G401 (cell line): ENCODE measurements at regions not wholly inside any gene's neighbourhood (a gene's known extent, or its start where the extent isn't known, plus 50 kb on each side); places are given as distances from the start of the nearest gene placed in this dataset.
"Not testable (repeated sequence)": the region's sequence is repeated elsewhere in the genome, so short reads cannot be mapped to it uniquely, and the experiment has no call there.

ENCODE experiments used
- DNase-seq: peaks from one replicate; pipeline ENCODE4 v3.0.0-alpha.2; 2015; ENCODE audit warnings: low spot score
- in situ Hi-C: cut with HindIII; loops from 2 replicates; pipeline ENCODE4 v1.10.0; 2016; ENCODE audit warnings: low sequenced_read_pairs, mixed read lengths

DNA sequence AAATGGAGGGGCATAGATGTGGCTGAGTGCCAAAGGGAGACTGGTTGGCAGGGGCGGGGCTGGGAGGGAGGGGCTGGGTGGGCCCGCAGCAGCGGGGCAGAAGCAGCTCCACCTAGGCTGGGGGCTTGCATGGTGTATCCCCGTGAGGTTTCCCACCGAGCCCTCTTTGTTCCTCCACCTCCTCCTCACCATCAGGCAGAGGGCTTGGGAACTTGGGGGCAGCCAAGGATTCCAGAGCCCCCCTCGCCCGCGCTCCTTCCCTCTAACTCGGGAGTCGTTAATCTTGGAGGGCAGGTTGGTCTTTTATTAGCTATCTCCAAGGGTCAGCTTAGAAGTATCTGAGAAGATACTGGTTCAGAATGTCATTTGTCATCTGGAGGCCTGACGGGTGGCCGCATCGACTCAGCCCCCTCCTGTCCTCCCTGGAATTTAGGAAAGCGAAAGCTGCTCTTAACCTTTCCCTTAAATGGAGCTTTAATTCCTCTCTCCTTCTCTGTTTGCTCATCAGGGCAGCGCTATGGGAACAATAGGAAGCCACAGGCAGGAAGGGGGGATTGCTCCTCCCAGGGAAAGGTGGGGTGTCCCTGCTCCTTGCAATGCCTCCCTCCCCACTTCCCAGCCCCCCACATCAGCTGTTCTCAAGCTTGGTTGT is 274.3 kb upstream of the XYLT1 start:
- in situ Hi-C loops = no loop called here
- no peak for DNase-seq

DNA sequence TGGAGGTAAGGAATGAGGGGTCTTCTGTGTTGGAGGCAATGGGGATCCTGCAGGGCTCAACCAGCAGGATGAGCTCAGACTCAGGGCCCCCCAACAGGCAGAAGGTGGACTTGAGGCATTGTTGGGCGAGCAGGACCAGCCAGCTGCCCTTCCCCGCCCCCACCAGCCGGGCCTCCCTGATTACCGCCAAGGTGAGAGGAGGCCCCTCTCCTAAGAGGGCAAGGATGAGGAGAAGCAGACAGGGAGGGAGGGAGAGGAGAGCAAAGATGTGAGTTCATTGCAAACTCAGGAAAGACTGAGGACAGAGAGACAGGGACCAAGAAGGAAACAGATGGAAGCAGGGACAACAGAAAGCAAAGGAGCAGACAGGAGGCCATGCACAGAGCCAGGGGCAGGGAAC is 272.8 kb upstream of the XYLT1 start:
- no peak for DNase-seq
- in situ Hi-C loops = no loop called here

DNA sequence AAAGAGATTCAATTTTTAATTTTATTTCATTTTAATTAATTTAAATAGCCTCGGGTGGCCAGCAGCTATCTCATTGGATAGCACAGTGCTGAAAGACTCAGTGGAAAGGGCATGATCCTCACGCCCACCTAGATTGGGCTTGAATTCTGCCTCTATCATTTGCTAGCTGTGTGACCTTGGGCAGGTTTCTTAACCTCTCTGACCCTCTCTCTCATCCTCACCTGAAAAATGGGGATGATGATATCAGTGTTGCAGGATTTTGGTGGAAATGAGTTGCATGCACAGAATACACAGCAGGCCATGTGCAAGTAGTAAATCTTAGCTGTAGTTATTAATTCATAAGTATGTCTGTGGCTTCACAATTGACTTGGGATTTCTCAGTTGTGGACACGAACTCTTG is 272.4 kb upstream of the XYLT1 start:
- no peak for DNase-seq
- in situ Hi-C loops = no loop called here

DNA sequence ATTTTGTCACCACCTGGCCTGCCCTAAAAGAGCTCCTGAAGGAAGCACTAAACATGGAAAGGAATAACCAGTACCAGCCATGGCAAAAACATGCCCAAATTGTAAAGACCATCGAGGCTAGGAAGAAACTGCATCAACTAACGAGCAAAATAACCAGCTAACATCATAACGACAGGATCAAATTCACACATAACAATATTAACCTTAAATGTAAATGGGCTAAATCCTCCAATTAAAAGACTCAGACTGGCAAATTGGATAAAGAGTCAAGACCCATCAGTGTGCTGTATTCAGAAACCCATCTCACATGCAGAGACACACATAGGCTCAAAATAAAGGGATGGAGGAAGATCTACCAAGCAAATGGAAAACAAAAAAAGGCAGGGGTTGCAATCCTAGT is 264.3 kb upstream of the XYLT1 start:
- DNase-seq, in situ Hi-C loops: not testable (repeated sequence)

DNA sequence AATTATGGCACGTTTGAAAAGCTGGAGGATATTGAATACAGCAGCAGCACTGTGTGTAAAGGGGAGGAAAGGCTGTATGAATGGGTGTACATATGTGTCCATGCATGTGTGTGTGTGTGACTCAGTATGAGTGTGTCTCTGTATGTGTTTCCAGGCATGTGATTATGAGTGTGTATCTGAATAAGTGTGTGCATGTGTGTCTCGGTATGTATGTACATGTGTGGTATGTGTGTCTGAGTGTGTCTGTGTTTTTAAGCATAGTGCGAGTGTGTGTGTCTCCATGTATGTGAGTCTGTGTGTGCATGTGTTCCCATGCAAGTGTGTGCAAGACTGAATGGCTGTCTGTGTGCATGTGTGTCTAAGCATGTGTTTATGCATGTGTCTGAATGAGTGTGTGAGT is 259.1 kb upstream of the XYLT1 start:
- DNase-seq = no peak
- in situ Hi-C loops = no loop called here

DNA sequence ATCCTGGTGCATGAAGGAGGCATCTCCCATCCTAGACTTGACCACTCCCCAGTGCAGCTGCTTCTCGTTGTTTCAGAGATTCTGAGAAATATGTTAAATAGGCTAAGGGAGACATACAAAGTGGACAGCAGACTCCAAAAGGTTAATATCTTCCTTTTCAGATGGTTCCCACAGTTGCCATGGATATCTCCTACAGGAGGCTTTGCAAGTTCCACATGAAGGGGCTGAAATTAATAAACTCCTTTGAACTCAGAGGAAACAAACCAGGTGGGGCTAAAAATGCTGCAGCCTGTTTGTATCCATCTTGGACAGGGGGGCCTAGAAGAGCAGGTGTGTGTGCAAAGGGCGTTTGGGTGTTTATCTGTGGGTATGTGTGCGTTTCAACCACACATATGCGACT is 257.4 kb upstream of the XYLT1 start:
- in situ Hi-C loops = no loop called here
- no peak for DNase-seq

DNA sequence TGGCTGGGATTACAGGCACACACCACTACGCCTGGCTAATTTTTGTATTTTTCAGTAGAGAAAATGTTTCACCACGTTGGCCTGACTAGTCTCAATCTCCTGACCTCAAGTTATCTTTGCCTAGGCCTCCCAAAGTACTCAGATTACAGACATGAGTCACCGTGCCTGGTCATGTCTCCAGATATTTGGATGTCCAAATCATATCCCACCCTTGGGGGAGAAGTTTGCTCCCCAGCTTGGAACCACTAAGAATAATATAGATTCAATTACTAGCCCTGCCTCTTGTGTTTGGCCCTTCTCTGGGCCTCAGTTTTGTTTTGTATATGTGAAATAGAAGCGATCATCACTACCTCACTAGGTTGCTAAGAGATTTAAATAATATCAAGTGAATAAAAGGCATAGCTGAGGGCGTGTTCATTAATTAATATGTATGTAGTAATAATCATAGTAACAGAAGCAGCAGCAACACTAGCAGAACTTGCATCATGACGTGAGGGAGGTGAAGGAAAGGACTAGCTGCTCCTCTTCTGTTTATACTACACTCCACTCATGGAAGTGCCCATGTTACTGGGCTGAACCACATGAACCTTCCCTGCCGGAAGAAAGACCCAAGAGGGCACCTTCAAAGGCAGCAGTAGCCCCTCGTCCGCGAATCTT is 253.6 kb upstream of the XYLT1 start:
- in situ Hi-C loops = no loop called here
- no peak for DNase-seq

DNA sequence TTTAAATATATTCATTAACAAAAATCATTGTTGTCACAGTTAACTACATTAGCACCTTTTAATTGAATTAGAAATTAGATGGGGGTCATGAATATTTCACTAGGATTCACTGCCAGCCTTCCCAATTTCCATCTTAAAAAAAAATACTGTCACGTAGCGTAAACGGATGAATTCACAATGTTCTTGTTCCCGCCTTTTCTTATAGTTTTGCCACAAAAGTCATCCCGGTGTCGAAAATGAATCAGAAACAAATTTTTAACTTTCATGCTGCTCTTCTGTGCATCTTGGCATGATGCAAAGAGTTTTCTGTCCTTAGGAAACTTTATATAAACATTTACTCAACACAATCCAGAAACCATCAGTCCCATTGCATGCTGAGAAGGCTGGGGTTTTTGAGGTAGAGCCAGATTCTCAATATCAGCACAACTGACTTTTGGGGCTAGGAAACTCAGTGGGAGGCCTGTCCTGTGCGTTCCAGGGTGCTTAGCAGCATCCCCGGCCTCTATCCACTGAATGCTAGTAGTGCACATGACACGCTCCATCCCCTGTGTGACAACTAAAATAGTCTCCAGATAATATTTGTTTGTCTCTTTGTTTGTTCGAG is 252.9 kb upstream of the XYLT1 start:
- in situ Hi-C loops = no loop called here
- no peak for DNase-seq

DNA sequence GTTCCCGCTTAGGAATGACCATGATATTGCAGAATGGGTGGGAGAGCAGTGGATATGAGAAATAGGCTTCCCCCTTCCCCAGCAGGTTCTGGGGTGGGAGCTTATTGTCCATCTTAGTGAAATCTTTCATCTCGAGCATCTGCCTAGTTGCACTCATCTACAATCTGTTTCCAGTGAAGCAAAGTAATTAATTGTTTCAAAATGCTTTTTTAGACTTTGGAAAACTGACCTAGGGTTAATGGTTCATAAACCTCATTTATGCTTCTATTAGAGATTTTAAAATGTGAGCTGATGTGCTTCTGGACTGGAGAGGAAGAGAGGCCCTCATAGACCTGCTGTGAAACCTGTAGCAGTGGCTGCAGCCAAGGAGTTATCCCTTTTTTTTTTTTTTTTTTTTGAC is 247.7 kb upstream of the XYLT1 start:
- no peak for DNase-seq
- in situ Hi-C loops = no loop called here

DNA sequence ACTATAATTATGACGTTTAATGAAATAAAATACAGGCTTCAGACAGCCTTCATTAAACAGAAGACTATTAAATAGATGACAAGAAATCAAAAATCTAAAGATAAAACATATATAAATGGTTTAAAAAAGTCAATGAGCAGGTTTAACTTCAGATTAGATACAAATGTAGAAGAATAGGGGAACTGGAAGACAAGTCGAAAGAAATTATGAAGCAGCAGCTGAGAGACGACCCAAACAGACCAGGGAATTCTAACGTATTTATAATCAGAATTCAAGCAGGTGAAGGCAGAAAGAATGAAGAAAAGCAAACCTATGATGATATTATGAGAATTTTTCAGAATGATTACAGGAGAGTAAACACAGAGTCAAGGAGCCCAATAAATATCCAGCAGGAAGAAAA is 235.1 kb upstream of the XYLT1 start:
- in situ Hi-C loops = no loop called here
- DNase-seq = no peak

DNA sequence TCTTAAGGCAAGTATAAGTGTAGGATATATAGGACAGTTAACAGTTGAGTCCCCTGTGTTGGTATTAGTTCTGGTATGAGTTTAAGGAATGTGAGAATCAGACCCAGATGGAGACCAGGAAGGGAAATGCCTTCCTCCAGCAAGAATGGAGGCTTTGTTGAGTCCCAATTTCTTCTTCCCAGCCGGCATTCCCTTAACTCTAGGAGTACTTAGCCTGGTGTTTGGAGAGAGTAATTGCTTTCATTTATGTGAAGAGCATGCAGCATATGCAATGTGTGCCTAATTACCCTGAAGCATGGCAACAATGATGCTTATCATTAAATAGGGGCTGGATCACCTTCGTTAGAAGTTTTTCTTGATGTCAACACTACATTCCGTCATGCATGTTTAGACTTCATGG is 225.9 kb upstream of the XYLT1 start:
- in situ Hi-C loops = no loop called here
- no peak for DNase-seq

DNA sequence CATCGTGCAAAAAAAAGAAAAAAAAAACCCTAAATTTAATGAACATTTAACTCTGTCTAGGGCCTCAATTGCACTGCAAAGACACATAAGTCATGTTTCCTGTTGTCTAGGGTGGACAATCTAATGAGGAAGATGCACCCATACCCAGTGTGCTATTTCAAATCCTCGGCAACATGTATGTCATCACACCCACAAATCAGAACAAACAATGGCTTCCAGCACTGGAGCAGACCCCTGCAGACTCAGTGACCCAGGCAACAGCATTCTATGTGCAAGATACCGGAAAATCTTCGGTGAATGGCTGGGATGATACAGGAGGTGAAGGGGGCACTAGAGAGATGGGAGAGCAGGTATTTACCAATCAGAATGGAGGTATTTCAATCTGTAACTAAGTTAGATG is 221.7 kb upstream of the XYLT1 start:
- no peak for DNase-seq
- in situ Hi-C loops = no loop called here

DNA sequence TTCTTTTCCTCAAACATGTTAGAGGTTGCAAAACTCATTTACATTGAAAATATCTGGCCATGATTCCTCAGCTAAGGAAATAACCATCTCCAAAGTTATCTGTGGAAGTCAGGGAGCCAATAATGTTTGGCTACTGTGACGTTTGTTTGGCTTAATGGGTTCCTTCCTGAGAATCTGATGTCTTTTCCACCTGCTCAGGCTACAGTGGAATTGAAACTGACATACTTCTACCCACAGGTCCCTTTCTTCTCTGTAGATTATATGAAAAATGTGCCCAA is 221.1 kb upstream of the XYLT1 start:
- in situ Hi-C loops = no loop called here
- no peak for DNase-seq

DNA sequence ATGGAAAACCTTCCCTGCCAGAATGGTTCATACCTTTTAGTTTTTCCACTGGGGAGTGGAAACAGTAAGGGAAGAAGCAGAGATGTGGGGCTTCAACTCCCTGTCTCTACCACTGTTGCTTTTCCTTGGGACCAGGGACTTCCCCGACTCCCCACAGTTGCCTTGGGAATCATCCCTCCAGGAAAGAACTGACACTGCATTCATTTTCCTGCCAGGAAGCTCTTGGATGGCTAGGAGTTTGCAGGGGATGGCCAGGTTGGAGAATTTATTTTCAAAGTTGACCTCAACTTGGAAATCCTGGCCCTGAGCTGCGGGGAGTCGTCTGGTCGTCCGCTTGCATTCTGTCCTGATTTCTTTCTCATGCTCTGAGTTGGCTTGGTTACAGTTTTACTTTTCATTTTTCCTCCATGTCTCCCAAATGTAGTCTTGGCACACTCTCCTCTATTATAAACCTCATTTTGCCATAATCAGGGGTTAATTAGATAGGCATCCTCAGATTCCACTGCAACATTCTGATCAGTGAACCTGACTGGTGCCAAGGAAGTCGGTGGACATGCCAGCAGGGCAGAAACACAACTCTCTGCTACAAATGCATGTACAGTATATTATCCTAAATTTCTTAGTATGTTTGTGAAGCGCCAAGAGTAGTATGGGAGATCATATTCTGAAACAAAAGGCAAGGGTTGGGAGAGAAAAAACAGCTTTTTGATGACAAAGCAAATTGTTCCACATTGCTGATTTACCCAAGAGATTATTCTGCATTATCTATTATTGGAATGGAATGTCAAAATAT is 220.5 kb upstream of the XYLT1 start:
- no peak for DNase-seq

DNA sequence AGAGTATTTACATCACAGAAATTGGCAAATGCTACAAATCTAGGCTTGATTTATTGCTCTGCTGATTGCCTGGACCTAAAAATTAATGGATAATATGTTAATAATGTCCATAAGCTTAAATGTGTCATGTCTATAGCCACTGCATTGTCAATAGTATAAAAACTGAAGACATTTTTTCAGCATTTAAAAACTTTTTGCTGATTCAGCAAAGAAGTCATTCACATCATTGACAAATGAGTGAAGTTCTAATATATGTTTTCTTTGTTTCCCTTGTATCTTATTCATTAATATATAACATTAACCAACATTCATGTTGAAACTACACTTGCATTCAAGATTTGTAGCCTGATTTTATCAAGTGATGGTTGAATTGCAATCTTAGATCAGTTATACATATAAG is 214.7 kb upstream of the XYLT1 start:
- in situ Hi-C loops = no loop called here
- no peak for DNase-seq

More for the DNA sequence above, 220.5 kb upstream of the XYLT1 start:
- in situ Hi-C loops = no loop called here

DNA sequence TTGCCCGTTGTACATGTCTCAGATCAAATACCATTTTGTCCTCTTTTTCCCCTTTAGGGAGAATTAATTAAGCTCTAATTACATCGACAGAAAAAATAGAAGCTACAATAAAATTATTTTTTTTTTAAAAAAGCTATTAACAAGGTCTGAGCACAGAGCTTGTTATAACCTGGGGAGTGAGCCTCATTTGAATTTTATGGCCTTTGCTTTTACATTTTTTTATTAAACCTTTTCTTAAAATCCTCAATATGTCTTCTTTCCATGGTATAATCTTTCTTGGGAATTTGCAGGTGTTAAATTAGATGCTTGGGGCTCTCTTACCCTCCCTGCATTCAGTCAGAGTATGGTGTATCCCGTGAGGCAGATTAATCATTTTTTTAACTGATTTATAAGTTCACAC is 212.5 kb upstream of the XYLT1 start:
- DNase-seq = no peak
- in situ Hi-C loops = no loop called here

DNA sequence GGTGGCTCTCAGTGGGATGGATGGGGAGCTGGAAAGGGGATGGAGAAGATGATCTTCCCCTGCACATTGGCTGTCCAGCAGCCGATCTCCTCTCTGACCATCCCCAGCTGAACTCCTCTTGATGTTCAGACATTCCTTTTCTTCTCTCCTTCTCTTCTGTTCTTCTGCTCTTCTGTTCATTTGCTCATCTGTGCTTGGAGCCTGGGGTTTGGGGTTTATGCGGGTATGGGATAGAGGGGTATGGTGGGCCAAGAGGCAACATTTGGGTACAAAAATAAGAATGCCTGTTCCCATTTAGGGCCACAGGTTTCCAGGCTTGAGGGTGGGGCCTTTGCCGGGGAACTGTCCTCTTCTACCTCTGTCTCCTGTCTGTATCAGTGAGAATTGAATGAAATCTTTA is 205.4 kb upstream of the XYLT1 start:
- no peak for DNase-seq
- in situ Hi-C loops = no loop called here

DNA sequence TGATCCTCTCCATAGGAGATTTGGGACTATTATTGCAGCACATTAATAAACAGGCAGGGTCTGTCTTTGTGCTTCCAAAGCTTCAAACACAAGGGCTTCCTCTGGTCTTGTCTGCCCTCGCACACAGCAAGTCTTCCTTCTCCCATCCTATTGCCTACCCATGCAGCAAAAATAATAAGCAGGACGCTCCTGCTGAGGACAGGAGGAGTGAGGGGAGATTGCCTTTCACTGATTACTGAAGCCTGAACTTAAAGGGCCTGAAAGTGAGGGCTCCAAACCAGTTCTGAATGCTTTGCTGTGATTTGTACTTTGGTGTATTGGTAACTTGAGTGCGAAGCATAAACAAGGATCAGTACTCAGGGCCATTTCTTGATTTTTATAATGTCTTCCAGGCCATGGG is 197.6 kb upstream of the XYLT1 start:
- no peak for DNase-seq
- in situ Hi-C loops = no loop called here

DNA sequence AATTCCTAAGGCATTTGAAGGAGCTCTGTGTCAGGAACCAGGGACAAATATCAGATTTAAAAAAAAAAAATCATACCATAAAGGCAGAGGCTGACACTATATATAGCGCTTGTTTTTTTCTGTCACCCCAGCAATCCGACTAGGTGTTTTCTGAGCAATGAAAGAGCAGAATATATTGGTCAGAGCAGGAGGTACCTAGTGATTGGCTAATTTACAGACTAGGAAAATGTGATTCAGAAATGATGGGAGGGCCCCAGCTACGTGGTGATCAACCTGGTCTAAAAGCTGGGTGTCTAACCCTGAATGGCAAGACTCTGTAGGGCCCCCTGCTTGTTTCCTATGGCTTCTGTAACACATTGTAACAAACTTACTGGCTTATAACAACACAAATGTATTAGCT is 195.5 kb upstream of the XYLT1 start:
- in situ Hi-C loops = no loop called here
- no peak for DNase-seq

DNA sequence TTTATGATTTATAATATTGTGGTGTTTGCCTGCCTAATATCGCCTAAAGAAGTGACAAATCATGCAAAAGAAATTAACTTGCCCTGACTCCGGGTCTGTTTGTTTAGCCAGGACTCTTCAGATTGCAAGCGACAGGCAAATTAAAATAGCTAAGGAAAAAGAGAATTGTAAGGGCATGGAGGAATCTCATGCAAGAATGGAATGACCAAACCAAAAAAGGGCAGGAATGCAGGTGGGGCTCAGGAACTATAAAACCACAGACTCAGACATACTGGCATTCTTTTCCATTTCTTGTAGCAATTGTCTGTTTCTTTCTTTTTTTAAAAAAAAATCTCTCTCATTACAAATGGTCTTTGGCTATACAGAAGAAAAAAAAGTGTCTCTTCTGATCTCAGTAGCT is 188.1 kb upstream of the XYLT1 start:
- no peak for DNase-seq
- in situ Hi-C loops = no loop called here

DNA sequence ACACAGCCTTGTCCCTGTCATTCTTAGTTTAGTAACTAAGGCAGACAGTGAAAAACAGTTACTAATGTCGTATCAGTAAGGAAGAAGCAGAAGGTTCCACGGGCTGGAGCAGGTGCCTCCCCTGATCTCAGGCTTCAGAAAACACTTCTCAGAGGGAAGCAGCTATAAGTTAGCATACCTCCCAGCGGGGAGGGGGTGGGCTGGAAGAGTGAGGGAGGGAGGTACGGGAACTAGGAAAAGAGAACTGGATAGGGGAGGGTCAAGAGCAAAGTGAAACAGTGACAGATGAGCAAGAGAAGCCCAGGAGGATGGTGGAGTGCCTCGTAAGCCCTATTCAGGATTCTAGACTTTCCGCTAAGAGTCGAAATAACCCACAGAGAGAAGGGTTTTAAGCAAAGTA is 186.3 kb upstream of the XYLT1 start:
- in situ Hi-C loops = no loop called here
- DNase-seq = no peak
